HCT116 (cell line): ENCODE measurements at regions not wholly inside any gene's neighbourhood (a gene's known extent, or its start where the extent isn't known, plus 50 kb on each side); places are given as distances from the start of the nearest gene placed in this dataset.

Source experiments
- CEBPB ChIP-seq: IDR thresholded peaks from 2 replicates; pipeline ENCODE4 v1.6.1; 2012; ENCODE audit warnings: low read depth
- CTCF ChIP-seq, 3 experiments: fragments of 200-600 bp in 1 of 3; sonication (generic) in 1 of 3; IDR thresholded peaks in 2 of 3; conservative IDR thresholded peaks in 1 of 3; 2 replicates each; pipeline ENCODE4 v1.5.1; 2012 to 2017; ENCODE audit warnings: low read depth in 2 of 3, low read length in 2 of 3, antibody characterized with exemption in 1 of 3, borderline replicate concordance in 1 of 3, control low read depth in 1 of 3, mild to moderate bottlenecking in 1 of 3, mixed read lengths in 1 of 3, mixed run types in 1 of 3, moderate library complexity in 1 of 3; ENCODE audit not compliant: insufficient read depth in 1 of 3
- YY1 ChIP-seq: IDR thresholded peaks from 2 replicates; pipeline ENCODE4 v1.6.1; 2011; ENCODE audit warnings: low read length, low read depth, moderate library complexity, mild to moderate bottlenecking; ENCODE audit not compliant: insufficient replicate concordance; ENCODE audit errors: extremely low read depth
- TF ChIP-seq, protein P1 (sequence below): IDR thresholded peaks from 2 replicates; pipeline ENCODE4 v1.6.1; 2012

- TF ChIP-seq CTCF (IDR thresholded peaks at IDR 0.05 in 2 of 3, conservative IDR thresholded peaks at IDR 0.05 in 1 of 3; ENCODE audit: borderline replicate concordance in 1 of 3, insufficient read depth in 1 of 3, low read depth in 2 of 3, low read length in 2 of 3) (no peak), YY1 (no peak), CEBPB (no peak)
- TF ChIP-seq, protein P1, sequence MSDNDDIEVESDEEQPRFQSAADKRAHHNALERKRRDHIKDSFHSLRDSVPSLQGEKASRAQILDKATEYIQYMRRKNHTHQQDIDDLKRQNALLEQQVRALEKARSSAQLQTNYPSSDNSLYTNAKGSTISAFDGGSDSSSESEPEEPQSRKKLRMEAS = no peak
Observed at GRCh38 chr10:81116990-81117389, 579.3 kb downstream of the SH2D4B start.
